H1 (cell line): ENCODE measurements at regions not wholly inside any gene's neighbourhood (a gene's known extent, or its start where the extent isn't known, plus 50 kb on each side); places are given as distances from the start of the nearest gene placed in this dataset.

Source experiments
- CHD1 ChIP-seq: IDR thresholded peaks from 2 replicates; pipeline ENCODE4 v1.6.1; 2012; ENCODE audit warnings: low read depth, low read length, improper control_type of control experiment
- CHD2 ChIP-seq: IDR thresholded peaks from 2 replicates; pipeline ENCODE4 v1.6.1; 2012; ENCODE audit warnings: low read length, improper control_type of control experiment
- PHF8 ChIP-seq: fragments of 200-600 bp; sonication (generic); conservative IDR thresholded peaks from 2 replicates; pipeline ENCODE4 v1.7.1; 2012; ENCODE audit warnings: low read depth, mild to moderate bottlenecking, inconsistent platforms, low read length, moderate library complexity
- POLR2AphosphoS5 ChIP-seq: IDR thresholded peaks from 2 replicates; pipeline ENCODE4 v1.6.1; 2011; ENCODE audit warnings: low read depth, low read length
- RNF2 ChIP-seq: fragments of 200-900, 300-1000 bp; sonication (generic); IDR thresholded peaks from 2 replicates; pipeline ENCODE4 v1.7.1; 2016; ENCODE audit warnings: borderline replicate concordance, low read depth, mild to moderate bottlenecking, antibody characterized with exemption, low read length; ENCODE audit not compliant: poor library complexity, severe bottlenecking; ENCODE audit errors: missing control alignments
- SIN3A ChIP-seq, 2 experiments: IDR thresholded peaks in 1 of 2; conservative IDR thresholded peaks in 1 of 2; 2 replicates each; pipeline ENCODE4 v1.6.1; 2011 to 2012; ENCODE audit warnings: low read length in 2 of 2, improper control_type of control experiment in 1 of 2, low read depth in 1 of 2, mild to moderate bottlenecking in 1 of 2
- TAF1 ChIP-seq: IDR thresholded peaks from 2 replicates; pipeline ENCODE4 v1.6.1; 2011; ENCODE audit warnings: mild to moderate bottlenecking, low read depth, low read length

DNA sequence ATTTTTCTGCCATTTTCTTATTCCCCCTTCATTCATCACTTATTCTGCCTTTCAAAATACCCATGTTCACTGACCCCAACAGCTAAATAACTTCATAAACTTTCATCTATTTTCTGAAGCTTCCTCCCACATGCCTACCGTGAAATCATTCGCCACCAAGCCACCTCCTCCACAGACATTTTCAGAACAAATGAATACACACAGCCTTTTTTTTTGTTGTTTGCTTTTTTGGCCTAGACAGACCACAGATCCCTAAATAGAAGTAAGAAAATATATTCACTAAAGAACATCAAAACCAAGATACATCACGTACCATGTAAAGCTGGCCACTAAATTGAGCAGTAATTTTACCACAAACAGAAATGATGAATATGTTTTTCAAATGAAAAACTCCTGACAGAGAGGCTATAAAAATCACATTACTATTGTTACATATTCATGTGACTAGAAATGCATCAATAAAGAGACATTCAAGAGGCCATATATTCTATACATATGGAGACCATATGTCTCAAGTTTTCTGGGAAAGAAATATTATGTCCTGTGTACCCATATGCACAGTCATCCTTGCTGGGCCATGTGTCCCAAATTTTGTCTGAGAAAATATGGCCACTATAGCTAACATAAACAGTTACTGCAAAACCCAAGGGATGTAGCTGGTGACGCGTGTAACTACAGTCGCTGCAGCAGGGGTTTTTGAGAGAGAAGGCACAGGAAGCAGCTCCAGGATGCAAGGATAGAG is 200.3 kb downstream of the FBXO15 start (continued):
- no peak for TF ChIP-seq TAF1
- TF ChIP-seq CHD2: no peak
- TF ChIP-seq RNF2: no peak
- TF ChIP-seq PHF8: no peak
- no peak for TF ChIP-seq CHD1
- TF ChIP-seq POLR2AphosphoS5: no peak
- no peak for TF ChIP-seq SIN3A (conservative IDR thresholded peaks at IDR 0.05 in 1 of 2, IDR thresholded peaks at IDR 0.05 in 1 of 2; ENCODE audit: low read depth in 1 of 2, low read length in 2 of 2)
